ENCODE measurements at regions not wholly inside any gene's neighbourhood (a gene's known extent, or its start where the extent isn't known, plus 50 kb on each side); places are given as distances from the start of the nearest gene placed in this dataset.
"Not testable (repeated sequence)": the region's sequence is repeated elsewhere in the genome, so short reads cannot be mapped to it uniquely, and the experiment has no call there.

GRCh38 chr1:177426497-177426896 is 255.7 kb downstream of the BRINP2 start:
- no peak for DNase-seq (ENCODE audit: low read depth)

GRCh38 chr1:177425199-177425598 is 254.4 kb downstream of the BRINP2 start:
- DNase-seq (ENCODE audit: low read depth) = no peak

- no peak for DNase-seq (ENCODE audit: low read depth)
Measured at GRCh38 chr1:177424744-177425143, 254.0 kb downstream of the BRINP2 start.

- peak; percentile 19 for DNase-seq (ENCODE audit: low read depth)
Measured at GRCh38 chr1:177423090-177423489, 252.3 kb downstream of the BRINP2 start.

- DNase-seq (ENCODE audit: low read depth) = no peak
Measured at GRCh38 chr1:177413982-177414596, 243.3 kb downstream of the BRINP2 start.

- DNase-seq (ENCODE audit: low read depth) = no peak
Measured at GRCh38 chr1:177411381-177411780, 240.6 kb downstream of the BRINP2 start.

GRCh38 chr1:177410179-177410766 is 239.5 kb downstream of the BRINP2 start:
- no peak for DNase-seq (ENCODE audit: low read depth)

- not testable (repeated sequence) for DNase-seq (ENCODE audit: low read depth)
Measured at GRCh38 chr1:177406323-177406722, 235.6 kb downstream of the BRINP2 start.

- no peak for DNase-seq (ENCODE audit: low read depth)
Measured at GRCh38 chr1:177392336-177392735, 221.6 kb downstream of the BRINP2 start.

GRCh38 chr1:177385760-177386698 is 215.3 kb downstream of the BRINP2 start:
- no peak for DNase-seq (ENCODE audit: low read depth)

GRCh38 chr1:177384461-177384860 is 213.7 kb downstream of the BRINP2 start:
- DNase-seq (ENCODE audit: low read depth) = no peak

GRCh38 chr1:177383715-177384114 is 213.0 kb downstream of the BRINP2 start:
- DNase-seq (ENCODE audit: low read depth) = no peak

- DNase-seq (ENCODE audit: low read depth) = peak; percentile 5
Measured at GRCh38 chr1:177377866-177378265, 207.1 kb downstream of the BRINP2 start.

GRCh38 chr1:177368255-177368654 is 197.5 kb downstream of the BRINP2 start:
- no peak for DNase-seq (ENCODE audit: low read depth)

- no peak for DNase-seq (ENCODE audit: low read depth)
Measured at GRCh38 chr1:177366091-177366490, 195.3 kb downstream of the BRINP2 start.

GRCh38 chr1:177360791-177361190 is 190.0 kb downstream of the BRINP2 start:
- no peak for DNase-seq (ENCODE audit: low read depth)

GRCh38 chr1:177356674-177357435 is 186.1 kb downstream of the BRINP2 start:
- no peak for DNase-seq (ENCODE audit: low read depth)

GRCh38 chr1:177355575-177355974 is 184.8 kb downstream of the BRINP2 start:
- DNase-seq (ENCODE audit: low read depth) = no peak

GRCh38 chr1:177354247-177354646 is 183.5 kb downstream of the BRINP2 start:
- no peak for DNase-seq (ENCODE audit: low read depth)

- DNase-seq (ENCODE audit: low read depth) = no peak
Measured at GRCh38 chr1:177351361-177352108, 180.8 kb downstream of the BRINP2 start.

- DNase-seq (ENCODE audit: low read depth) = no peak
Measured at GRCh38 chr1:177346790-177347359, 176.1 kb downstream of the BRINP2 start.

Data from forelimb muscle (tissue), 1 donor.